Right hindlimb (tissue), 1 donor: ENCODE measurements at regions not wholly inside any gene's neighbourhood (a gene's known extent, or its start where the extent isn't known, plus 50 kb on each side); places are given as distances from the start of the nearest gene placed in this dataset.

Experiments
- DNase-seq: peaks from one replicate; pipeline ENCODE4 v3.0.0-alpha.2; 2018

GRCh38 chr16:63018581-63019223 is 982.5 kb upstream of the CDH8 start:
- DNase-seq = no peak

- no peak for DNase-seq
Measured at GRCh38 chr16:63008688-63009087, 972.5 kb upstream of the CDH8 start.

- no peak for DNase-seq
Measured at GRCh38 chr16:63005356-63005755, 969.1 kb upstream of the CDH8 start.

GRCh38 chr16:62989480-62989879 is 953.2 kb upstream of the CDH8 start:
- DNase-seq = no peak

GRCh38 chr16:62985722-62986121 is 949.5 kb upstream of the CDH8 start:
- no peak for DNase-seq

- no peak for DNase-seq
Measured at GRCh38 chr16:62978451-62978850, 942.2 kb upstream of the CDH8 start.

GRCh38 chr16:62977876-62978275 is 941.6 kb upstream of the CDH8 start:
- DNase-seq = no peak

GRCh38 chr16:62974424-62974823 is 938.2 kb upstream of the CDH8 start:
- DNase-seq = peak; percentile 23

GRCh38 chr16:62970851-62971250 is 934.6 kb upstream of the CDH8 start:
- DNase-seq = no peak

GRCh38 chr16:62969711-62970318 is 933.6 kb upstream of the CDH8 start:
- DNase-seq = no peak

- DNase-seq = no peak
Measured at GRCh38 chr16:62967611-62968010, 931.4 kb upstream of the CDH8 start.

- DNase-seq = no peak
Measured at GRCh38 chr16:62967163-62967562, 930.9 kb upstream of the CDH8 start.

- no peak for DNase-seq
Measured at GRCh38 chr16:62966626-62967025, 930.4 kb upstream of the CDH8 start.

GRCh38 chr16:62965831-62966230 is 929.6 kb upstream of the CDH8 start:
- no peak for DNase-seq

- no peak for DNase-seq
Measured at GRCh38 chr16:62963846-62964245, 927.6 kb upstream of the CDH8 start.

- no peak for DNase-seq
Measured at GRCh38 chr16:62955033-62955349, 918.8 kb upstream of the CDH8 start.

- no peak for DNase-seq
Measured at GRCh38 chr16:62954144-62955032, 918.1 kb upstream of the CDH8 start.

GRCh38 chr16:62950351-62950750 is 914.1 kb upstream of the CDH8 start:
- DNase-seq = no peak

- DNase-seq = no peak
Measured at GRCh38 chr16:62940569-62940968, 904.3 kb upstream of the CDH8 start.

GRCh38 chr16:62939687-62940086 is 903.4 kb upstream of the CDH8 start:
- no peak for DNase-seq

GRCh38 chr16:62933929-62934328 is 897.7 kb upstream of the CDH8 start:
- DNase-seq = no peak

GRCh38 chr16:62929593-62929992 is 893.4 kb upstream of the CDH8 start:
- no peak for DNase-seq

GRCh38 chr16:62927122-62927521 is 890.9 kb upstream of the CDH8 start:
- DNase-seq = no peak

GRCh38 chr16:62926121-62926801 is 890.0 kb upstream of the CDH8 start:
- no peak for DNase-seq
